PC-9 (cell line): ENCODE measurements at regions not wholly inside any gene's neighbourhood (a gene's known extent, or its start where the extent isn't known, plus 50 kb on each side); places are given as distances from the start of the nearest gene placed in this dataset.

ENCODE experiments used
- CTCF ChIP-seq: fragments of 200-600 bp; sonication (generic); conservative IDR thresholded peaks from 2 replicates; pipeline ENCODE4 v1.6.1; 2017; ENCODE audit warnings: mixed run types, antibody characterized with exemption, mild to moderate bottlenecking, moderate library complexity
- EZH2 ChIP-seq: fragments of 200-600 bp; sonication (generic); IDR thresholded peaks from 2 replicates; pipeline ENCODE4 v1.8.0; 2017; ENCODE audit warnings: antibody characterized with exemption, low read depth

GRCh38 chr3:147921051-147921450, 511.9 kb downstream of the ZIC1 start:
- TF ChIP-seq CTCF, result no peak
- TF ChIP-seq EZH2, result no peak
